Inflammatory macrophage (primary cell): ENCODE measurements at regions not wholly inside any gene's neighbourhood (a gene's known extent, or its start where the extent isn't known, plus 50 kb on each side); places are given as distances from the start of the nearest gene placed in this dataset.

ENCODE experiments used
- DNase-seq, 2 donors: peaks; one replicate each; pipeline ENCODE4 v3.0.0-alpha.2; 2020 to 2022

DNA sequence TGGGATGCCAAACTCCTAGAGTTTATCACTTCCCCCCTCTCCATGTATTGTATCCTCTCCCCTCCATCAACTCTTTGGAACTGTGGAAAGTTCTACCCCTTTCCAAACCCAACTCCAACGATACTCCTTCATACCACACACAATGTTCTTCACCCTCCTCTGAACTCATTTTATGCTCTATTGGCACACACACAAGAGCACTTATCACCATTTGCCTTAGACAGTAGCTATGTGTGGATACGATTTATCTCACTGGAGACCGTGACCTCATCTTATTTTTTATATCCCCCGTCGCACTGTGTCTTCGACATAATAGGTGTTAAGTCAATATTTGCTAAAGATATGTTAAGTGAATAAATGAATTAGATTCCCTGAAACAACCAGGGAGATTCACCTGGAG, 316.5 kb upstream of the PROK2 start:
- DNase-seq = no peak

- DNase-seq = peak; percentile 84 to 85
Observed at GRCh38 chr3:72100601-72101187, 315.7 kb upstream of the PROK2 start.

DNA sequence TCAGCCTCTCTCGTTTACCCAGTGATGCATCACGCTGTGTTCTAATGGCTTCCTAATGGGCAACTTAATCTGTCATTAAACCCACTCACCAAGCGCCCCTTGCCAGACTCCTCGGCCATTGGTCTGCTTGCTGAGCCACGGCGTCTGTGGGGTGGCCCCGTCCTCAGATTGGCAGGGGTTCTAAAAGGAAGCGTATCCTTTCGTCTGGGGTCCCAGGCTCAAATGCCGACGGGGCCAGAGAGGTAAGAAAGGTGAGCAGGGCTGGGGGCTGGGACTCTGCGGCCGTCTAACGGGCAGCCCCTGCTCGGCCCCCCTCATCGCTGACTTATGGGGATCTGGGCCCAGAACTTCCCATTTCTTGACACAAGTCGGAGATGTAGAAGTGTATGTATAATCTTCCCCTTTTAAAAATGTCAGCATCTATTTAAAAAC, 315.1 kb upstream of the PROK2 start:
- peak in 1 of 2 donors; percentile 39 for DNase-seq

DNA sequence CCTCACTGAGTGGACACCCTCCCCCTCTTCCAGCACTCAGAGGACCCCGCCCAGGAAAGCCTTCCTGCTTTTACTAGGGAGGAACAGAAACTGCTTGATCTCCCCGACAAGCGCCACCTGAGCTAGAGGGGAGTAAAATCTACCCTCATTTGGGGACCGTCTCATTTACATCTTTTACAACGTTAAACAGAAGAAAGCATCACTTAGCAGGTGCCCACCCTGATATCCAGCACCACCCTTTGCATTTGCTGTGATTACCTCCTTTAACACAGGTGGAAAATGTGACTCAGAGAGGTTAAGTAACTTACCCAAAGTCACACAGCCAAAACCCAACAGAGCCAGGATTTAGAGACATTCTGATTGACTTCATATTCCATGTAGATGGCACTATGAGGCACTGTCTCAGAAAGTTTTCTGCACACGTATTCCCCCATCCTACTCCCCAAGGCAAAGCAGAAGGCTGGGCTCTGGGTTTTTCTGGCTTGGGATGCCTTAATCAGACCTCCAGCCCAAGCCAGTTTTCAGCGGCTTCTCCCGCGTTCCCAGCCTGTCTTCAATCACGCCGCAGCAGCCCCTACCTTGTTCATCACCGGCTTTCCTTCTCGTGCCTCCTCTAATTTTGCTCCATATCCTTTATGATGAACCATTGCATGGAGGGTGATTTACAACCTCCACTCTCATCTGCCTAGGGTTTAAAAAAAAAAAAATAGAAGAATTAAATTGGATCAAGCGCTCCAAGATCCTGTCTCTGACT, 314.6 kb upstream of the PROK2 start:
- DNase-seq = no peak

DNA sequence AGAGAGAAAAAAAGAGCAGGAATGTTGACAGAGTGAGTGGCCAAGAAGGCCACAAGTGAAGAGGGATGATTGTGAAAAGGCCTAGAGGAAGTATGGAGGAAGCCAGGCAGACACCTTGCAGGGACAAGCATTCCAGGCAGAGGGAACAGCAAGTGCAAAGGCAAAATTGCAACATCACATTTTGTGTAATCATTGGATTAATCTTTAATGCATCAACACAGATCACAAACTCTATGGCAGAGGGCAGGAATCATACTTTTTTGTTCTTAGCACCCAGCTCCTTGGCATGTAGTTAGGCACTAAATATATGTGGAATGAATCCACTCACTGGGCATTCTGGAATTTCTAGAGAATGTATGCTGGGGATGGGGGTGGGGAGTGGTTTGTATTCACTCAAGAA, 312.1 kb upstream of the PROK2 start:
- no peak for DNase-seq

DNA sequence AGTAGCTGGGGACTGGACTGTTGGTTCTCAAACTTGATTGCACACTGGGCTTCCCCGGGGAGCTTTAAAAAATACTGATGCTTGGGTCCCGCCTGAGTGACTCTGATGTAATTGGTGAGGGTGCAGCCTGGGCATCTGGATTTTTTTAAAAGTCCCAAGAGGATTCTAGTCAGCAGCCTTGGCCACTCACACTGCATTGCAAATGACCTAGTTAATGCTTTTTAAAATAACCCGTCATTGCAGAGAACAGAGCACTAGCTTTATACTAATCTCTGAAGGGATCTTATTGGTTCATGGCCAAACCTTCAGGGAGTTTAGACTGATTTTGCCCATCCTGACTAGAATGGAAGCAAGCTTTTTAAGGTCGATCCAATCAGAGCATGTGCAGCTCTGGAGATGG, 310.6 kb upstream of the PROK2 start:
- no peak for DNase-seq

DNA sequence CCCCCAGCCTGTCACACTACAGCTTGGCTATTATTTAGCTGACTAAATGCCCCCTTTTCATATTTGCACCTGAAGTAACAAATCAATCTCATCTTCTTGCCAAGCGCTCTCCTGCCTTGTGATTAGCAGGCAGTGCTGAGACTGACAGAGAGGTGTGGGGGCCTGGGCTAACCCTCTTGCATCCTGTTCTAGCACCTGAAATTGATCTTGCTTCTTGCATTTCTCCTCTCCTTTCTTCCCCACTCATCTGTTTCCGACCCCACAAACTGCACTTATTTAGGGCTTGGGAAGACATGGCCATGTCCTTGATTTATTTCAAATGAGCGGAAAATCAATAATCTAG, 309.0 kb upstream of the PROK2 start:
- DNase-seq = no peak

DNA sequence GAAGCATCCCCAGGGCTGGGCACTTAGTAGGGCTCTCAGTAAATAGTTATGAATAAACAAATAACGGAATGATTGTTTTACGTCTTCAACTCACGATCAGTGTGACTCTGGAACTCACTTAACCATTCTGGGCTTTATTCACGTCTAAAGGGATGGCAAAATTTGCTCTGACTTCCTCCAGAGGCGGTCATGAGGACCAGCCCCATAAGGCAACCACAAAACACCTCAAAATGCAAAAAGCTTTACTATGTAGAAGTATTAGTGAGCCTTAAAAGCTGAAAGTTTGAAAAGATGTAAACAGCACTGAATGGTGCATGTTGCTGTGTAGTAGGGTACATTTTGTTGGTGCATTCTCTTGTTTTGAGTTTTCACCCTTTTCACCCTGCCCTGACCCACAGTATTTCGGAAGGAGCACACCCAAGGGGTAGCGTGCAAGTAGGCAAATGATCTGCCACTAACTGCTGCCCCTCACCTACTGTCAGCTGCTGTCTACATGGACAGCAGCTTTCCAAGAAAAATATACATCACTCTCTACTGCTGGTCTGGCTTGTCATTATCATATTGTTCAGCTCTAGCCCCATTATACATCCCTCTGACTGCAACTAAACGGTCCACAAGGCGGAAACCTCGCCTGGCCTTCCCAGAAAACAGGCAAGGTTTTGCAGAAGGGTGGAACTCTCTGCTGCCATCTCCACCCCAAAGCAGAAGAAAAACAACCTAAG, 308.5 kb upstream of the PROK2 start:
- DNase-seq = no peak

DNA sequence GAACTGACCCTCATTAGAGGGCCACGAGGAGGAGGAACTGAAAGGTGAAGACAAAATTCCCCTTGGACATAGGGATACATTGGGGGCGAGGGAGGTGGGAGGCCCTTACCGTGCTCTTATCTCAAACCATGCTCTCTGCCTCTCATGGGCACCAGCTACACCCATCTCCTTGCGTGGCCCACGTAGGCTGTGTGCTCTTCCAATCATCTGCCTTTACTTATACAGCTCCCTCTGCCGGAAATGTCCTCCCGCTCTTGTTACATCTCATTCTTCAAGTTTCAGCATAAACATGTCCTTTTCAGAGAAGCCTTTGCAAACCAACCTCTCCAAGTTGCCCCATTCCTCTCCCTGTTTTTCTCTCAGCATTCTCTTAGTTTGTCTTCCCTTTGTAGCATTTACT, 307.8 kb upstream of the PROK2 start:
- DNase-seq = no peak

DNA sequence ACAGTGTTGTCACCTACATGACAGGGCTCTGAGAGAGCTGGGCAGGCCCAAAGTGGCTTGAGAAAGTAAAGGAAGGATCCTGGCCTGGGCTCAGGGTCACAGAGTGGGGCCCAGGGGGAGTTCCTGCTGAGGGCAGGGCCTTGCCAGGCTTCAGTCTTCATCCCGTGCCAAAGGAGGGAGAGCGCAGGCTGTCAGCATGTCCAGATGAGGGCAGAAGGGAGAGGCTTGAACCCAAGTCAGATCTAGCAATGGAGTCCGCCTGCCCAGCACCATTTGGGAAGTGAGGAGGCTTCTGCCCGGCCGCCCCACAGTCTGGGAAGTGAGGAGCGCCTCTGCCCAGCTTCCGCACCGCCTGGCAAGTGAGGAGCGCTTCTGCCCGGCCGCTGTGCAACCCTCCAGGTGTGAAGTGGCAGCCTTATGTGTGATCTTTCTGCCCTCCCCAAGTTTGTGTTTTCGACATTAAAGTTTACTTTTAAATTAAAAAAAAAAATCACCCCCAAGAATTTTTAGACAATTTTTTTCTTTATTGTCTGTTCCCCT, 303.6 kb upstream of the PROK2 start:
- no peak for DNase-seq

DNA sequence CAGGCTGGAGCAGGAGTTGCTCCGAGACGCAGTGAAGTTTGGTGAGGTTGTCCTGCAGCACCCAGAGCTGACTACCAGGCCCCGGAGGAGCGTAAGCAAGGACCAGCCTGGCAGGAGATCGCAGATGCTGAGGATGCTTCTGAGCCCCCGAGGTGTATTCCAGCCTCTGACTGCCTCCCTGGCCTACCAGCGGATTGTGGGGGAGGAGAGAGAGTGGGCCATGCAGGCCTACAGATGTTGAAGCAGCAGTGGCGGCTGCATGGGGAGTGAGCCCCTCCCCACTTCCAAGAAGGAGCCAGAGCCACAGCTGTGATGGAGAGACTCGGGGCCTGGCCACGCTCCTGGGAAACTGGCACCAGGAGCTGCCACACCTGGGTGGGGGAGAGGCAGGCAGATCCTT, 302.5 kb upstream of the PROK2 start:
- DNase-seq = no peak

GRCh38 chr3:72086743-72087087, 301.8 kb upstream of the PROK2 start:
- peak; percentile 66 to 67 for DNase-seq

- DNase-seq = peak; percentile 67 to 87
Observed at GRCh38 chr3:72086042-72086742, 301.2 kb upstream of the PROK2 start.

- DNase-seq = no peak
Observed at GRCh38 chr3:72085036-72085435, 300.1 kb upstream of the PROK2 start.

DNA sequence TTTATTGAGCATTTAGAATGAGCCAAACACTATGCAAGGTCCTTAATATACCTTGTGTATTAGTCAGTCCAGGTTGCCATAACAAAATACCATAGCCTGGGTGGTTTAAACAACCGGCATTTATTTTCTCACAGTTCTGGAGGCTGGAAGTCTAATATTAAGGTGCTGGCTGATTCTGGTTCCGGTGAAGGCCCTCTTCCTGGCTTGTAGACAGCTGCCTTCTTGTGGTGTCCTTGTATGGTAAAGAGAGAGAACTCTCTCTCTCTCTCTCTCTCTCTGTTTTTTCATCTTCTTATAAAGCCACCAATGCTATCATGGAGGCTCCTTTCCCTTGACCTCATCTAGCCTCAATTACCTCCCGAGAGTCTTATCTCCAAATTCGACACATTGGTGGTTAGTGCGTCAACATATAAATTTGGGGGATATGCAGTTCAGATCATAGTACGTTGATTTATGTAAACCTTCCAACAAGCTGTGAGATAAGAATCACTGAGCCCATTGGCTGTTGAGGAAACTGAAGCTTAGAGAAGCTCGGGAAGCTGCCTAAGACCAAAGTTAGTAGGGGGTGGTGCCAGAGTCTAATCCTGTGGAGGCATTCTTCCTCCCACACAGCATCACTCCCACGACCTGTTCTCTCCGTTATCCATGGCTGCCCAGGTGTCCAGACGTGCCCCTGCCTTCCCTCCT, 298.0 kb upstream of the PROK2 start:
- DNase-seq = no peak

DNA sequence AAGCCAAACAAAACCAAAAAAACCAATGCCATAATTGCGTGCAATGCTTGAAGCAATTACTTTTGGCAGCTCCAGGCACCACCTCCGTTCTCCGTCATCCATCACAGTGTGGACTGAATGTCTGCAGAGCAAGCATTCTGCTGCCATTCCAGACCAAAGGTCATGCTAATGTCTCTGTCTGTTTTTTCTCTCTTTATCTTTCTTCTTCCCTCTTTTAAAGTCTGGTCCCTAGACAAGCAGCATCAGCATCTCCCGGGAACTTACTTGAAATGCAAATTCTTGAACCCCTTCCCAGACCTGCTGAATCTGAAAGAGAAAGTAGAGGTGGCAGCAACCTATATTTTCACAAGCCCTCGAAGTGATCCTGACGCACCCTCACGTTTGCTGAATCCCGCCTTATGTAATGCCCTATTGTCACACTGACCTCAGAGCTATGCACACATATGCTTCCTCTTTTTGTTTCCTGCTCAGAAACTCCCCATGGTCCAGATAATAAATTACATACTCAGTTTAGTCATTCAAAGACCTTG, 297.3 kb upstream of the PROK2 start:
- DNase-seq = peak; percentile 94 to 95

GRCh38 chr3:72081471-72082185, 296.7 kb upstream of the PROK2 start:
- no peak for DNase-seq

DNA sequence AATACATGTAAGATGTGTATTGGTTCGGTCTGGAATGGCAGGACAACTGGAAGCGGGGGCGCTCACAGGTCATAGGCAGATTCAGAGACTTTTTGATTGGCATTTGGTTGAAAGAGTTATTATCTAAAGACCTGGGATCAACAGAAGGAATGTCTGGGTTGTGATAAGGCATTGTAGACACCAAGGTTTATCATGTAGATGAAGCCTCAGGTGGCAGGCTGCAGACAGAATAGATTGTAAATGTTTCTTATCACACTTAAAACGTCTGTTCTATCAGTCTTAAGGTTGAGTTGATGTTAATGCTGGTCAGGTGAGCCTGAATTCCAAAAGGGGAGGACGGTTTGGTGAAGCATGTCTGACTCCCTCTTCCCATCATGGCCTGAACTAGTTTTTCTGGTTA, 295.9 kb upstream of the PROK2 start:
- DNase-seq = no peak

- DNase-seq = peak; percentile 33 to 51
Observed at GRCh38 chr3:72080095-72080494, 295.1 kb upstream of the PROK2 start.

GRCh38 chr3:72079369-72079872, 294.5 kb upstream of the PROK2 start:
- DNase-seq = no peak

- DNase-seq = no peak
Observed at GRCh38 chr3:72078676-72079368, 293.9 kb upstream of the PROK2 start.
